Naive thymus-derived CD4-positive, alpha-beta T cell (primary cell): ENCODE measurements at regions not wholly inside any gene's neighbourhood (a gene's known extent, or its start where the extent isn't known, plus 50 kb on each side); places are given as distances from the start of the nearest gene placed in this dataset.
A peak's percentile ranks its signal among the peaks of the same experiment; 100 is the strongest.

Source experiments
- ATAC-seq: fragments of 150-1000 bp; cut with Tn5 transposase; 2 replicates; pipeline ENCODE4 v1.10.0; 2021; ENCODE audit warnings: mild to moderate bottlenecking, moderate library complexity
- CTCF ChIA-PET: fragments of 350-600 bp; sonication (Branson Sonifier 250); formaldehyde crosslinking; loops from one replicate; lab custom pipeline; 2021; ENCODE audit warnings: antibody characterized with exemption; lab: Charles Lee
- POLR2A ChIA-PET: fragments of 350-600 bp; sonication (Branson Sonifier 250); formaldehyde crosslinking; loops from one replicate; lab custom pipeline; 2021; ENCODE audit warnings: antibody characterized with exemption, inconsistent platforms; lab: Charles Lee
- DNase-seq, 9 donors: peaks; one replicate each; pipeline versions ENCODE4 v3.0.0 to v3.0.0-alpha.2; 2020 to 2022; ENCODE audit warnings: mixed read lengths in 1 of 9
- H3K27ac ChIP-seq: one replicate; pipeline ENCODE4 v1.7.0; 2013; ENCODE audit warnings: mild to moderate bottlenecking, low read depth, low read length, moderate library complexity
- H3K27me3 ChIP-seq, 2 donors: one replicate each; pipeline ENCODE4 v1.7.0; 2013; ENCODE audit warnings: low read length in 2 of 2, mild to moderate bottlenecking in 2 of 2, moderate library complexity in 2 of 2; ENCODE audit not compliant: control insufficient read depth in 2 of 2, insufficient read depth in 2 of 2
- H3K36me3 ChIP-seq, 3 experiments: 1 replicate in 2 of 3; 2 replicates in 1 of 3; pipeline ENCODE4 v1.7.0; 2013; ENCODE audit warnings: low read length in 3 of 3, mild to moderate bottlenecking in 3 of 3, moderate library complexity in 1 of 3; ENCODE audit not compliant: insufficient read depth in 3 of 3, control insufficient read depth in 2 of 3
- H3K4me1 ChIP-seq, 2 donors: one replicate each; pipeline ENCODE4 v1.7.0; 2013; ENCODE audit warnings: low read length in 2 of 2, mild to moderate bottlenecking in 2 of 2, moderate library complexity in 1 of 2; ENCODE audit not compliant: control insufficient read depth in 2 of 2, insufficient read depth in 2 of 2
- H3K4me3 ChIP-seq: 2 replicates; pipeline ENCODE4 v1.7.0; 2013; ENCODE audit warnings: mild to moderate bottlenecking, low read length
- H3K9me3 ChIP-seq, 3 experiments: 1 replicate in 2 of 3; 2 replicates in 1 of 3; pipeline ENCODE4 v1.7.0; 2013; ENCODE audit warnings: low read length in 3 of 3; ENCODE audit not compliant: control insufficient read depth in 2 of 3
- H3K27ac Mint-ChIP-seq, 9 donors: one replicate each; pipeline ENCODE4 v1.8.0; 2020 to 2022; ENCODE audit warnings: mixed read lengths in 9 of 9, mild to moderate bottlenecking in 8 of 9, moderate library complexity in 5 of 9, inconsistent platforms in 2 of 9
- H3K27me3 Mint-ChIP-seq, 5 donors: one replicate each; pipeline ENCODE4 v1.8.0; 2021 to 2022; ENCODE audit warnings: mixed read lengths in 5 of 5, mild to moderate bottlenecking in 1 of 5
- H3K36me3 Mint-ChIP-seq, 5 donors: one replicate each; pipeline ENCODE4 v1.8.0; 2020 to 2022; ENCODE audit warnings: mixed read lengths in 5 of 5, mild to moderate bottlenecking in 3 of 5, inconsistent platforms in 1 of 5
- H3K4me1 Mint-ChIP-seq, 7 donors: one replicate each; pipeline ENCODE4 v1.8.0; 2020 to 2022; ENCODE audit warnings: mixed read lengths in 7 of 7, mild to moderate bottlenecking in 3 of 7, inconsistent platforms in 1 of 7
- H3K4me3 Mint-ChIP-seq, 10 donors: one replicate each; pipeline ENCODE4 v1.8.0; 2020 to 2022; ENCODE audit warnings: mild to moderate bottlenecking in 10 of 10, mixed read lengths in 10 of 10, moderate library complexity in 6 of 10, inconsistent platforms in 2 of 10
- H3K9me3 Mint-ChIP-seq, 11 donors: one replicate each; pipeline ENCODE4 v1.8.0; 2020 to 2022; ENCODE audit warnings: mixed read lengths in 11 of 11, mild to moderate bottlenecking in 4 of 11, inconsistent platforms in 1 of 11, moderate library complexity in 1 of 11
- intact Hi-C, 2 donors: fragments of 100-400 bp; cut with micrococcal nuclease; formaldehyde crosslinking; loops; one replicate each; pipeline ENCODE4 v1.15.1; 2023

DNA sequence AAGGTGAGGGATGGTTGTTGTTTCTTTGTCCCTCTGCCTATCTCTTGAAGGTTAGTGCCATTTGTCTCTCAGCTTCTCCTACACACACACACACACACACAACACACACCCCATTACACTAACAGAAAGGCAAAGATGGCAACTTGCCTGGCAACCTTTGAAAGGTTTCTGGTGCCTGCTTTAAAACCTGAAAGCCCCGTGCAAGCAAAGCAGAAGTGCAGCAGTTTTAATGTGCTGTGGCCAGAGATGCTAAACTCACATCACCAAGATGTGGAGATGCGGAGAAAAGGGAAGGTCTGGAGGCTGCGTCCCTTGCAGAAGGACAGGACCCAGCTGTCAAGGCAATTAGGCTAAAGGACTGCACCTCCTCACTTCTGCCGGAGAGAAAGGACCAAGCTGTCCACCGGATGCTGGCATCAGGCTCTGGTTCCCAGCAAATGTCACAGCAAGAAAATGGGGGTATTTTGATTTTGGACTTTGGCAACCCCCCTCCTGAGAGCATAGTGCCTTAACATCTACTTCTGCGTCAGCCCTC, 196.4 kb downstream of the ARL4C start:
- H3K9me3 Mint-ChIP-seq = peaks cover 0 to 4% (median 0%) of the 10 kb centered on the region in 11 donors
- peak overlapping the region; percentile 44 to 95 (median 83) for H3K27ac Mint-ChIP-seq
- Histone ChIP-seq H3K27me3 (no peaks in the 10 kb centered on the region), H3K4me1 (peaks cover 16 to 64% of the 10 kb centered on the region in 2 donors), H3K9me3 (no peaks in the 10 kb centered on the region), H3K36me3 (no peaks in the 10 kb centered on the region), H3K27ac (peak overlapping the region; percentile 25), H3K4me3 (peak overlapping the region; percentile 12)
- POLR2A ChIA-PET = interaction anchor here (0.9 to 2.1 kb wide), 9 partner anchors 7 to 154 kb away, joined by 3 to 12 read pairs (median 4); no protein-coding TSS in a partner anchor
- intact Hi-C loops = loop anchor here in 1 of 2 donors (1.0 kb wide), 1 partner anchor 9 kb away; no protein-coding TSS in a partner anchor
- ATAC-seq (no peak), DNase-seq (peak in 5 of 9 donors; percentile 20 to 44 (median 41))
- H3K4me1 Mint-ChIP-seq = peaks cover 39 to 80% (median 71%) of the 10 kb centered on the region in 7 donors
- H3K4me3 Mint-ChIP-seq = peak overlapping the region; percentile 16 to 81 (median 66)
- no peaks in the 10 kb centered on the region for H3K27me3 Mint-ChIP-seq
- CTCF ChIA-PET = no interaction called here
- H3K36me3 Mint-ChIP-seq = peaks cover 0 to 13% (median 0%) of the 10 kb centered on the region in 5 donors

- ATAC-seq (no peak), DNase-seq (no peak)
- Mint-ChIP-seq H3K4me1 (peaks cover 49 to 88% (median 80%) of the 10 kb centered on the region in 7 donors), H3K27ac (peak overlapping the region in 8 of 9 donors; percentile 33 to 92 (median 68)), H3K4me3 (peak overlapping the region in 3 of 10 donors; percentile 34 to 53 (median 53)), H3K9me3 (peaks cover 0 to 8% (median 0%) of the 10 kb centered on the region in 11 donors), H3K36me3 (peaks cover 0 to 12% (median 0%) of the 10 kb centered on the region in 5 donors), H3K27me3 (no peaks in the 10 kb centered on the region)
- H3K27ac ChIP-seq = no peak overlapping the region
- H3K36me3 ChIP-seq = no peaks in the 10 kb centered on the region
- H3K27me3 ChIP-seq = no peaks in the 10 kb centered on the region
- H3K9me3 ChIP-seq = no peaks in the 10 kb centered on the region
- H3K4me3 ChIP-seq = no peak overlapping the region
- CTCF ChIA-PET = no interaction called here
- intact Hi-C loops = loop anchor here (5.0 to 10.0 kb wide), 2 partner anchors 444 to 1747 kb away; partner anchors contain the start of genes EIF4E2 (in 1 of the 2), HJURP (in 1 of the 2) and TIGD1 (in 1 of the 2)
- H3K4me1 ChIP-seq = peaks cover 31 to 79% of the 10 kb centered on the region in 2 donors
- POLR2A ChIA-PET = interaction anchor here (0.6 to 2.1 kb wide), 6 partner anchors 10 to 155 kb away, joined by 3 to 11 read pairs (median 3); no protein-coding TSS in a partner anchor
Observed at GRCh38 chr2:234298918-234299317, 198.0 kb downstream of the ARL4C start.

DNA sequence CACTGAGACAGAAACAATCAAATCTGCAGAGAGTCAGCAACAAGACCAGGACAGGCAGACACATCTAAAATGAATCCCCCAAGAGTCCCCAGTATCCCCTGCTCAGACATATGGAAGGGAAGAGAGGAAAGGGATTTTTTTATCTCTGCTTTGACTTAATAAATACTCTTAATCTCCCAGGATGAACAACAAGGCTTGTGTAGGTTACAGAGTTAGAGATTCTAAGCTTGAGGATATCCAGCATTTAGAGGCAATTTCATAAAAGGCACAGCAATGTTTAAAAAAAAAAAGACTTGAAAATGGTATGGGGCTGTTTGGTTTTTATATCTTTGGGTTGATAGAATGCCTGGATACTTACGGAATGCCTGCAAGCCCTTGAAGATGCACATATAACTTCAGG, 199.9 kb downstream of the ARL4C start:
- no peaks in the 10 kb centered on the region for H3K27me3 Mint-ChIP-seq
- Histone ChIP-seq H3K27me3 (no peaks in the 10 kb centered on the region), H3K36me3 (no peaks in the 10 kb centered on the region), H3K4me3 (no peak overlapping the region), H3K9me3 (no peaks in the 10 kb centered on the region), H3K27ac (no peak overlapping the region), H3K4me1 (peaks cover 48 to 93% of the 10 kb centered on the region in 2 donors)
- peaks cover 62 to 93% (median 86%) of the 10 kb centered on the region in 7 donors for H3K4me1 Mint-ChIP-seq
- intact Hi-C loops = loop anchor here (5.0 to 10.0 kb wide), 2 partner anchors 442 to 1745 kb away; partner anchors contain the start of genes EIF4E2 (in 1 of the 2), HJURP (in 1 of the 2) and TIGD1 (in 1 of the 2)
- POLR2A ChIA-PET = interaction anchor here (0.6 to 1.4 kb wide), 4 partner anchors 8 to 199 kb away, joined by 3 to 4 read pairs (median 3); no protein-coding TSS in a partner anchor
- CTCF ChIA-PET = interaction anchor here (0.9 kb wide), 1 partner anchor 130 kb away, joined by 3 read pairs; no protein-coding TSS in a partner anchor
- peak overlapping the region; percentile 79 to 100 (median 95) for H3K27ac Mint-ChIP-seq
- peak overlapping the region in 5 of 10 donors; percentile 7 to 77 (median 39) for H3K4me3 Mint-ChIP-seq
- peaks cover 0 to 16% (median 2%) of the 10 kb centered on the region in 11 donors for H3K9me3 Mint-ChIP-seq
- no peak for DNase-seq
- peaks cover 0 to 13% (median 0%) of the 10 kb centered on the region in 5 donors for H3K36me3 Mint-ChIP-seq
- ATAC-seq = no peak

GRCh38 chr2:234293973-234294372, 202.9 kb downstream of the ARL4C start:
- Histone ChIP-seq H3K4me3 (no peak overlapping the region), H3K4me1 (peaks cover 78 to 94% of the 10 kb centered on the region in 2 donors), H3K27ac (peak overlapping the region; percentile 94), H3K9me3 (no peaks in the 10 kb centered on the region), H3K27me3 (no peaks in the 10 kb centered on the region), H3K36me3 (no peaks in the 10 kb centered on the region)
- peaks cover 68 to 96% (median 90%) of the 10 kb centered on the region in 7 donors for H3K4me1 Mint-ChIP-seq
- H3K9me3 Mint-ChIP-seq = peaks cover 0 to 16% (median 0%) of the 10 kb centered on the region in 11 donors
- CTCF ChIA-PET = interaction anchor here (0.6 to 1.1 kb wide), 4 partner anchors 92 to 195 kb away, joined by 3 to 4 read pairs (median 3); no protein-coding TSS in a partner anchor
- peaks cover 0 to 18% (median 0%) of the 10 kb centered on the region in 5 donors for H3K36me3 Mint-ChIP-seq
- peak overlapping the region in 9 of 10 donors; percentile 42 to 78 (median 66) for H3K4me3 Mint-ChIP-seq
- DNase-seq = peak in 1 of 9 donors; percentile 45
- ATAC-seq = no peak
- POLR2A ChIA-PET = interaction anchor here (2.1 to 12.4 kb wide), 6 partner anchors 8 to 202 kb away, joined by 9 to 270 read pairs (median 81); partner anchors contain the start of gene ARL4C
- peak overlapping the region; percentile 92 to 100 (median 99) for H3K27ac Mint-ChIP-seq
- H3K27me3 Mint-ChIP-seq = no peaks in the 10 kb centered on the region
- intact Hi-C loops = loop anchor here (2.0 to 10.0 kb wide), 5 partner anchors 75 to 439 kb away; partner anchors contain the start of gene HJURP (in 1 of the 2)

DNA sequence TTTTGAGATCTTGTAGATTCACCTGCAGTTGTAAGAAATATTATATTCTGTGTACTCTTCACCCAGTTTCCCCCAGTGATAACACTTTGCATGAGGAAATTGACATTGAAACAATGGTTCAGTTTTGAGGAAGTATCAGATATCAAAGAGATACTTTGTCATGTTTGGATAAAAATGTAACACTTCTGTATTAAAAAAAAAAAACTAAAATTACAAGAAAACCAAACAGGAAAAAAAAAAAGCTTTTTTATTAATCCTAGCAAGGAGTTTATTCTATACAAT, 204.0 kb downstream of the ARL4C start:
- POLR2A ChIA-PET = interaction anchor here (0.6 to 12.4 kb wide), 18 partner anchors 9 to 203 kb away, joined by 3 to 270 read pairs (median 7); partner anchors contain the start of gene ARL4C
- peaks cover 70 to 98% (median 91%) of the 10 kb centered on the region in 7 donors for H3K4me1 Mint-ChIP-seq
- peaks cover 85 to 91% of the 10 kb centered on the region in 2 donors for H3K4me1 ChIP-seq
- CTCF ChIA-PET = interaction anchor here (0.7 to 2.3 kb wide), 11 partner anchors 46 to 1144 kb away, joined by 3 to 10 read pairs (median 3); no protein-coding TSS in a partner anchor
- intact Hi-C loops = loop anchor here (1.0 to 10.0 kb wide), 19 partner anchors 8 to 438 kb away; partner anchors contain the start of gene HJURP (in 1 of the 2)
- peaks cover 0 to 18% (median 0%) of the 10 kb centered on the region in 5 donors for H3K36me3 Mint-ChIP-seq
- no peaks in the 10 kb centered on the region for H3K9me3 ChIP-seq
- H3K4me3 ChIP-seq = no peak overlapping the region
- ATAC-seq (no peak), DNase-seq (no peak)
- peak overlapping the region in 9 of 10 donors; percentile 68 to 87 (median 75) for H3K4me3 Mint-ChIP-seq
- no peaks in the 10 kb centered on the region for H3K36me3 ChIP-seq
- no peaks in the 10 kb centered on the region for H3K27me3 Mint-ChIP-seq
- peak overlapping the region; percentile 94 for H3K27ac ChIP-seq
- peaks cover 0 to 16% (median 0%) of the 10 kb centered on the region in 11 donors for H3K9me3 Mint-ChIP-seq
- H3K27me3 ChIP-seq = no peaks in the 10 kb centered on the region
- peak overlapping the region; percentile 92 to 100 (median 99) for H3K27ac Mint-ChIP-seq
